Right lobe of liver (tissue), 4 donors: ENCODE measurements at regions not wholly inside any gene's neighbourhood (a gene's known extent, or its start where the extent isn't known, plus 50 kb on each side); places are given as distances from the start of the nearest gene placed in this dataset.

Experiments
- CTCF ChIP-seq, 4 donors: fragments of 200-600 bp in 3 of 4; fragments of 450-650 bp in 1 of 4; IDR thresholded peaks; one replicate each; pipeline versions ENCODE4 v1.5.1 to v1.8.0; 2016 to 2022; ENCODE audit warnings: antibody characterized with exemption in 4 of 4, mild to moderate bottlenecking in 2 of 4
- POLR2A ChIP-seq: fragments of 450-650 bp; IDR thresholded peaks from one replicate; pipeline ENCODE4 v1.6.1; 2017; ENCODE audit warnings: antibody characterized with exemption, mild to moderate bottlenecking
- donor health status: DM: no; HTN: no; CAD: no.
- donor health status: DM: no; HTN: no; CAD: no.
- donor health status: DM: no; HTN: yes; CAD: no.

- TF ChIP-seq CTCF (IDR thresholded peaks at IDR 0.05) = no peak
- no peak for TF ChIP-seq POLR2A
Measured at GRCh38 chr6:15106958-15107643, 138.8 kb upstream of the JARID2 start.
